HG02610 (cell line): ENCODE measurements at regions not wholly inside any gene's neighbourhood (a gene's known extent, or its start where the extent isn't known, plus 50 kb on each side); places are given as distances from the start of the nearest gene placed in this dataset.

ENCODE experiments used
- ATAC-seq: cut with Tn5 transposase; IDR thresholded peaks from one replicate; pipeline ENCODE4 v1.9.1; 2021; ENCODE audit warnings: mild to moderate bottlenecking, moderate library complexity; ENCODE audit not compliant: unreplicated experiment

DNA sequence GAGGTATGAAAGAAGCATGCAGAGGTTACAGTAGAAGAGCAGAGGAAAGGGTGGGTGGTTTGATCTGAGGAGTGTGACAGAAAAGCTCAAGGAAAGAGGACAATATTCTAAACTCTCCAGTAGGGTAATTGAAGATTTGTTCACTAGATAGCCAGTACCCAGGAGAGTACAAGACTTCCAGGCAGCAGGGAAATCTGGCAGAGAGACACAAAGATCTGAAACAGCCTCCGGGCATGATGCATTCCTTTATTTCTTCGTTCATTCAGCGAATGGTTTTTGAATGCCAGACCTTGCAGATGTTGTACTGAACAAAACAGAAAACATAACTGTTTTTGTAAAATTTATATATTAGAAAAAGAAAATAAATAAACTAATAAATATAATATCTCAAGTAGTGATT is 766.6 kb downstream of the FAT4 start:
- ATAC-seq = no peak

DNA sequence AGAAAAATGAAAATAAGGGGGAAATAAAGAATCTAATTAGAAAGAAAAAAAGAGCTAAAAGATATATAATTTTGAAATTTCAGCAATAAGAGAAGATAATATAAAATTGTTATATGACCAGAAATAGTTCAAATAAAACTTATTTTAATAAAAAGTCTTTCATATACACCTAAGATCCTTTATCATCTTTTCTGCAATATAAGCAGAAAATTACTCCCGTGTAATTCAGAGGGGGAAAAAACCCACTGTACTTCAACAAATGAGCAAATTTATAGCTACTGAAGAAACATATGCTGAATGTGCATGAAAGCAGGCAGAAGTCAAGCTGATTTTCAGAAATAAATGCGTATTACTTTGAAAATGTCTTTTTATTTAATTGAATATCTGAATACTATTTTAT is 771.3 kb downstream of the FAT4 start:
- no peak for ATAC-seq

- ATAC-seq = no peak
These were observed 772.3 kb downstream of the FAT4 start for GRCh38 chr4:126087101-126087500.

DNA sequence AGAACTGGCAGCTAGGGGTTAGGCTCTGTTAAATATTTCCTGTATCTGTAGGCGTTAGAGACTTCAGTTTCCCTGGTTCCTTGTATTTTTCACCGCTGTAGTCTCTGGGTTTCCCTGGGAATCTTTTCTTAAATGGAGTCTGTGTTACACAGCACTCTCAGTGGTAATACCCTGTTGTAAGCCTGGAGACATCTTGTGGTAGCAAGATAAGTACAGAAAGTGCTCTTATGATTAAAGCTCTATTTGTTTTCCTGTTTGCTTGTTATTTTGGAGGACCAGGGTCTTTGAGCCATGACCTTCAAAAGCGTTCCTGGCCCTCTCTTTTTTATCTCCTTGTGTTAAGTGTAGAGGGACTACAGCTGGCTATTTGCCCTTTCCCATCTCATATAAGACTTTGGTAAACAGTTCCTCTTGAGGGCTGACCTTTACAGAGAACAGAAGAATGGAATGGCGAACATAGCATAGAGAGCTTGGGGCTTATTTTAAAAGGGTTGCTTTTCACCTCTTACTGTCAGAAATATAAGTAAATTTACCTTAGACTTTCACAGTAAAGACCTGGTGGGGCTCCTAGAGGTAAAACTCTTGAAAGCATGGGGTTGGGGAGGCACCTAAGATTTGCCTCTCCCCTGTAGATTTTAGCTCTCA is 782.5 kb downstream of the FAT4 start:
- ATAC-seq = no peak

DNA sequence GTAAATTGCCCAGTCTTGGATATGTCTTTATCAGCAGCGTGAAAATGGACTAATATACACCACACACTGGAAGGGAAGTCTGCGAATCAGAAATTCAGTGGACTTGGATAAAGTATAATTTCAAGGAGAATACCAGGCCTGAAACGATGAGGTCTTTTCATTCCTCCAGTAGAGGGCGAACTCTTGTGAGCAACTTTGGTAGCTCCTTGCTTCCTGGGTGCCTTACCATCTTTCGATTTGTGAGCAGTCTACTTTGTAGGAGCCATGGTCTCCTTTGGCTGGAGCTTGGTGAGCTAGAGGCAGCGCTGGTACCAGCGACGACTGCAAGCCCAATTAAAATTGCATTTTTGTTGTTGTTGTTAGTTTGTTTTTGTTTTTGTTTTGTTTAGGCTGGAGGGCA is 791.9 kb downstream of the FAT4 start:
- ATAC-seq = no peak

- ATAC-seq = no peak
These were observed 795.1 kb downstream of the FAT4 start for GRCh38 chr4:126109836-126110235.

- ATAC-seq = no peak
These were observed 798.3 kb downstream of the FAT4 start for GRCh38 chr4:126113058-126113457.

- no peak for ATAC-seq
These were observed 809.0 kb downstream of the FAT4 start for GRCh38 chr4:126123611-126124325.

GRCh38 chr4:126124818-126125217 is 810.1 kb downstream of the FAT4 start:
- no peak for ATAC-seq

- no peak for ATAC-seq
These were observed 815.5 kb downstream of the FAT4 start for GRCh38 chr4:126130215-126130614.

GRCh38 chr4:126136922-126137781 is 822.4 kb downstream of the FAT4 start:
- no peak for ATAC-seq

DNA sequence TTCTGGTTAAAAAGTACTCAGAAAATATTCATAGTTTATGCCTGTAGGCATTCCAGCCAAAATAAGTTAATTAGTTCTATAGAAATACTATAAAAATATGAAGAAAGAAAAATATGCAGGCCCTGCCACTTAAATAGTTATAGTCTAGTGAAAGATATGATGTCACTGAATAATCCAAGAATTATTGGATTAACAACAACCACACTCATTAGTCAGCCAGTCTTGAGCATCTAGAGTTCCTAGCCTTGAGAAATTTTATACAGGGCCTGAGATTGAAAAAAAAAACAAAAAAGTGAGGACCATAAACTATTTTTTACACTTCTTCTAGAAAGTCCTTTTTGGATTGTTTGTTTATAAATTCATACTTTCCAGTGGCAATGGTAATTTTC is 823.0 kb downstream of the FAT4 start:
- no peak for ATAC-seq

DNA sequence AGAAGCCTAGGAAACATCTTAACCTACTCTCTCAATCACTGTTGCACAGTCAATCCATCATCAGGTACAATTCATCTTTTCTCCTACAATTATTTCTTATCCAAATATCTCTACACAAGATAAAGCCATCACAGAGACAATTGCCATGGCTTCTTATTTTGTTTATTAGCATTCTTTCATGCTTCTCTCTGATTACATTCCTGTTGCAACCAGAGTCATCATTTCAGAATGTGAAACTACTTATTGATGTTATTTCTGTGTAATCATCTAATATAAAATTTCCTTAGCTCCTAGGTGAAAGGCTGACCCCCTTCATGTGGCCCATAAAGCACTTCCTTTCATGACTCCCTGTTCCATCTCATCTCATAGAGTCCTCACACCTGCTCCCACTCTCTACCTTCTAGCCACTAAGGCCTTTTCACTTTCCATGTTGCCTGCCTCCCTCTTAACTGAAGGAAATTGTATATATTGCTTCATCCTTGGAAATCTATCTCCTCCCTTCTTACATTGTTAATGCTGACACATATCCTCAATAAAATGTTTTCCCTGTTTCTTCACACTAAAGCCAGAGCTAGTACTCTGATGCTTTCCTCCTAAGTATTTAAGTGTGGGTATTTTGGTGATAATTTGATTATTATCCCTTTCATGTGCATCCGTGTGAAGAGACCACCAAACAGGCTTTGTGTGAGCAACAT is 829.9 kb downstream of the FAT4 start:
- ATAC-seq = no peak

DNA sequence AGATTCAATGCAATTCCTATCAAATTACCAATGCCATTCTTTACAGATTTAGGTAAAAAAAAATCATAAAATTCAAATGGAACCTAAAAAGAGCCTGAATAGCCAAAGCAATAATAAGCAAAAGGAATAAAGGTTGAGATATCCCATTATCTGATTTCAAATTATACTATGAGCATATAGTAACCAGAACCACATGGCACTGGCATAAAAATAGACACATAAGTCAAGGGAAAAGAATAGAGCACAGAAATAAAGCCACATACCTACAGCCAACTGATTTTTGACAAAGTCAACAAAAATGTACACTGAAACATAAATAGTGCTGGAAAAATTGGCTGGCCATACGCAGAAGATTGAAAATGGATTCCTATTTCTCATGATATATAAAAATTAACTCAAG is 853.7 kb downstream of the FAT4 start:
- no peak for ATAC-seq

DNA sequence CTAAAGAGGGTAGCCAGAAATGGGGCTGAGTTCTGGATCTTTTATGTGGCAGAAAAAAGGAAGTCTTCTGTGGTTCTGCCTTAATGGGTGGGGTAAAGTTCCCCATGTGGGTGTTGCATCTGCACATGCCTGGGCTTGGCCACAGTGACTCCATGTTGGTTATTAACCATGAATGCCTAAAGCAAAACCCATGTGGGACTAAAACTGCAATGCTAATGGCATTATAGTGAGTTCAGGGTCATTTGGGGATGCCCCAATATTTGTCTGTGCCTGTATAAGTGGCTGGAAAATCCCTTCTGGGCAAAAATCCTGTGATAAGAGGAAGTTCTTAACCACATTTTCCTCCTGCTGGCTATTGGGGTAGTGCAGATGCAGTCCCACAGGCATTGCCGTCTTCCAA is 857.4 kb downstream of the FAT4 start:
- peak; percentile 92 for ATAC-seq

- ATAC-seq = no peak
These were observed 859.9 kb downstream of the FAT4 start for GRCh38 chr4:126174627-126175026.

- no peak for ATAC-seq
These were observed 865.9 kb downstream of the FAT4 start for GRCh38 chr4:126180642-126181041.

DNA sequence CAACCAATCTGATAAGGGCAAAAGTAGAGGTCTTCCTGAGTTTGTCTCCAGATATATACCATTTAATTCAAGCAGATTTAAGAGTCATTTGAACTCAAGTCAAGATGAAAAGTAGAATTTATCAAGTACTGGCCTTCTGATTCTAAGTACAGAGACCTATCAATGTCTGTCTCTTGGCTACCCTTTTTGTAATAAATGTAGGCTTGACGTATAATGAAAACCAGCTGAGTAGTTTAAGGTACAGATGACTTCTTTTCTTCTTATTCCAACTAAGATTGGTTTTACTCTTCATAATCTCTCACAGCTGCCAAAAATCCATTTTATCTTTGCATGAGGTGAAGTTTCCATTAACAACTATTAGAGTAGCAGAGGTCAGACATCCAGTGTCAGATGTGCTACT is 867.6 kb downstream of the FAT4 start:
- ATAC-seq = no peak

DNA sequence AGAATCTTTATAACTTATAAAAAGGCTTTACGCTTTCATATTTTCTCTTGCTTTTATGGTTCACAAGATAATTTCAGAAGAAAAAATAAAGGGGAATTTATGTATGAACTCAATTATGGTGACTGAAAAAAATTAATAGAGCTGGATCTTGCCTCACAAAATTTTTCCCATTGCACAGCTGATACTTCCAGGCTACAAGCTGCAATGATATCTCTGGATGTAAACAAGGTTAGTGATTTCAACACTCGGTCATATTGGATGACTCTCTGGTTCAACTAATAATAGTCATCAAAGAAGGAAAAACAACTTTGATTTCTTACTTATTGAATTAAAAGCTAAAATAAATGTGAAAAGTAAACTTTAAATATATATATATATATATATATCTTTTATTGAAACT is 868.0 kb downstream of the FAT4 start:
- ATAC-seq = no peak

- ATAC-seq = no peak
These were observed 868.5 kb downstream of the FAT4 start for GRCh38 chr4:126183206-126183605.

GRCh38 chr4:126191536-126191935 is 876.8 kb downstream of the FAT4 start:
- no peak for ATAC-seq
